ENCODE measurements at regions not wholly inside any gene's neighbourhood (a gene's known extent, or its start where the extent isn't known, plus 50 kb on each side); places are given as distances from the start of the nearest gene placed in this dataset.
A peak's percentile ranks its signal among the peaks of the same experiment; 100 is the strongest.

DNA sequence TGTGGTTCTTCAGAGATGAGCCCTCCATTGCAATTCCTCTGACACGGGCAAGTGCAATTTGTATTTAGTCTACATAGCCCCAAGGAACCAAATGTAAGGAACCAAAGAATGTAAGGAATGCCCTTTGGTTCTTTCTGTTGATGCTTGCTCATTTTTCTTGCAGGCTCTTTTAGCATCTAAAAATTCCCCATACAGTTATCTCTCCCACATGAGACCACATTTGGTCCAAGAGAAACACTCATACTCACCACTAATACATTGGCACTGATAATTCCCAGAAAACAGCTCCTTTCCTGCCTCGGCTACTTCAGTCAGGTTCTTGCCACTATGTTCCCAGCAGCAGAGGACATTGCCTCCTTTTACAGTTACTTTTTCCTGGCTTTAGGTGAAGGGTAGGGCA is 332.6 kb downstream of the AEBP2 start:
- Histone ChIP-seq H2BK5ac (ENCODE audit: low read depth, low read length, poor library complexity, severe bottlenecking) (peak overlapping the region; percentile 66), H3K56ac (ENCODE audit: extremely low read depth, insufficient read depth, low read length) (no peak overlapping the region; the same call in 1 of the 2 replicates), H2BK120ac (ENCODE audit: low read depth, low read length) (peak overlapping the region; percentile 76), H3K23ac (ENCODE audit: low read depth, low read length) (peak overlapping the region; percentile 44), H2BK15ac (ENCODE audit: low read depth, low read length) (peak overlapping the region; percentile 42; the same call in 2 of the 3 replicates), H3K9ac (ENCODE audit: low read depth, low read length) (no peak overlapping the region), H4K91ac (ENCODE audit: insufficient read depth, low read depth, low read length) (peak overlapping the region; percentile 80), H3K9me1 (ENCODE audit: insufficient read depth, low read length) (no peaks in the 10 kb centered on the region), H3K79me1 (ENCODE audit: low read depth in 1 of 2, low read length in 2 of 2) (no peaks in the 10 kb centered on the region), H3K4me1 (ENCODE audit: control insufficient read depth, insufficient read depth, low read length) (peaks cover 3% of the 10 kb centered on the region), H3K4ac (ENCODE audit: low read depth, low read length) (peak overlapping the region; percentile 61), H3K36me3 (ENCODE audit: control insufficient read depth, insufficient read depth, low read length) (no peaks in the 10 kb centered on the region), H4K8ac (ENCODE audit: low read depth in 2 of 2, low read length in 2 of 2) (peak overlapping the region in 1 of 2 experiments; percentile 75; a peak in 2 of 4 replicates), H3K27ac (ENCODE audit: insufficient read depth, low read length) (0 out of 2 replicates have a peak overlapping the region, but pooled peaks have one; percentile 12), H3K9me3 (ENCODE audit: control insufficient read depth, insufficient read depth, low read length) (no peaks in the 10 kb centered on the region), H3K4me2 (ENCODE audit: low read depth, low read length) (peak overlapping the region; percentile 41; the same call in 1 of the 2 replicates), H3K14ac (replicated peaks; ENCODE audit: low read depth, low read length) (peak overlapping the region; percentile 62; the same call in 1 of the 2 replicates), H2AK9ac (replicated peaks; ENCODE audit: low read depth, low read length, poor library complexity) (no peak overlapping the region), H4K20me1 (ENCODE audit: insufficient read depth, low read length) (no peaks in the 10 kb centered on the region), H2AFZ (replicated peaks; ENCODE audit: low read length, poor library complexity) (no peak overlapping the region), H4K5ac (ENCODE audit: low read depth, low read length) (peak overlapping the region; percentile 69; the same call in 1 of the 2 replicates), H3K18ac (ENCODE audit: low read depth, low read length) (peak overlapping the region; percentile 91), H3K27me3 (ENCODE audit: control insufficient read depth, insufficient read depth, low read length) (no peaks in the 10 kb centered on the region), H3K4me3 (ENCODE audit: insufficient read depth, low read depth, low read length) (no peak overlapping the region), H2AK5ac (ENCODE audit: low read depth, low read length) (peak overlapping the region; percentile 69; the same call in 1 of the 2 replicates), H2BK20ac (ENCODE audit: low read depth, low read length) (peak overlapping the region; percentile 84)
- WGBS, 2 experiments (ENCODE audit: extremely low coverage in 2 of 2, insufficient read length in 1 of 2), result no CpG with 5 or more reads among the region's 2 CpGs
- intact Hi-C loops (cut with micrococcal nuclease) (no loop called here), dilution Hi-C loops (cut with HindIII; ENCODE audit: low sequenced_read_pairs, unreplicated experiment) (no loop called here), in situ Hi-C loops (cut with MboI; ENCODE audit: low sequenced_read_pairs) (loop anchor here (25.0 kb wide), 1 partner anchor 215 kb away; no protein-coding TSS in a partner anchor)
- BruUV-seq (replicated peaks), result no TSS peak
- ATAC-seq (ENCODE audit: low read depth) (peak; percentile 97), DNase-seq (peak; percentile 82)
- TF ChIP-seq, protein P1, sequence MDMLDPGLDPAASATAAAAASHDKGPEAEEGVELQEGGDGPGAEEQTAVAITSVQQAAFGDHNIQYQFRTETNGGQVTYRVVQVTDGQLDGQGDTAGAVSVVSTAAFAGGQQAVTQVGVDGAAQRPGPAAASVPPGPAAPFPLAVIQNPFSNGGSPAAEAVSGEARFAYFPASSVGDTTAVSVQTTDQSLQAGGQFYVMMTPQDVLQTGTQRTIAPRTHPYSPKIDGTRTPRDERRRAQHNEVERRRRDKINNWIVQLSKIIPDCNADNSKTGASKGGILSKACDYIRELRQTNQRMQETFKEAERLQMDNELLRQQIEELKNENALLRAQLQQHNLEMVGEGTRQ (IDR thresholded peaks at IDR 0.05; ENCODE audit: low read depth, low read length), result no peak
- TF ChIP-seq RFX5 (IDR thresholded peaks at IDR 0.05; ENCODE audit: low read depth, low read length), result no peak
- TF ChIP-seq NFE2L2 (IDR thresholded peaks at IDR 0.05; ENCODE audit: low read depth, low read length), result no peak
- TF ChIP-seq RCOR1 (IDR thresholded peaks at IDR 0.05; ENCODE audit: insufficient replicate concordance, low read length), result peak; percentile 34
- no peak for TF ChIP-seq SMC3 (IDR thresholded peaks at IDR 0.05; ENCODE audit: low read depth, low read length)
- peak; percentile 40; the same call in 1 of the 2 replicates for TF ChIP-seq BHLHE40 (IDR thresholded peaks at IDR 0.05; ENCODE audit: low read depth, low read length)
- no peak for TF ChIP-seq MXI1 (IDR thresholded peaks at IDR 0.05; ENCODE audit: borderline replicate concordance, low read depth, low read length)
- no peak for TF ChIP-seq CEBPB (IDR thresholded peaks at IDR 0.05; ENCODE audit: low read depth, low read length)
- CTCF ChIA-PET, result interaction anchor here (0.9 kb wide), 1 partner anchor 92 kb away, joined by 3 read pairs; no protein-coding TSS in a partner anchor
- POLR2A ChIA-PET (ENCODE audit: unreplicated experiment), result no interaction called here
